ENCODE measurements at regions not wholly inside any gene's neighbourhood (a gene's known extent, or its start where the extent isn't known, plus 50 kb on each side); places are given as distances from the start of the nearest gene placed in this dataset.

GRCh38 chr10:53223851-53224250 is 451.3 kb upstream of the MBL2 start:
- no peak overlapping the region for H3K4me3 ChIP-seq (replicated peaks in 1 of 2; ENCODE audit: low read depth in 2 of 2, low read length in 2 of 2)
- DNase-seq (ENCODE audit: low read depth in 2 of 2), result no peak
- TF ChIP-seq CTCF (IDR thresholded peaks at IDR 0.05; ENCODE audit: low read depth, low read length), result no peak

GRCh38 chr10:53222806-53223205 is 450.2 kb upstream of the MBL2 start:
- no peak for TF ChIP-seq CTCF (IDR thresholded peaks at IDR 0.05; ENCODE audit: low read depth, low read length)
- H3K4me3 ChIP-seq (replicated peaks in 1 of 2; ENCODE audit: low read depth in 2 of 2, low read length in 2 of 2), result no peak overlapping the region
- no peak for DNase-seq (ENCODE audit: low read depth in 2 of 2)

DNA sequence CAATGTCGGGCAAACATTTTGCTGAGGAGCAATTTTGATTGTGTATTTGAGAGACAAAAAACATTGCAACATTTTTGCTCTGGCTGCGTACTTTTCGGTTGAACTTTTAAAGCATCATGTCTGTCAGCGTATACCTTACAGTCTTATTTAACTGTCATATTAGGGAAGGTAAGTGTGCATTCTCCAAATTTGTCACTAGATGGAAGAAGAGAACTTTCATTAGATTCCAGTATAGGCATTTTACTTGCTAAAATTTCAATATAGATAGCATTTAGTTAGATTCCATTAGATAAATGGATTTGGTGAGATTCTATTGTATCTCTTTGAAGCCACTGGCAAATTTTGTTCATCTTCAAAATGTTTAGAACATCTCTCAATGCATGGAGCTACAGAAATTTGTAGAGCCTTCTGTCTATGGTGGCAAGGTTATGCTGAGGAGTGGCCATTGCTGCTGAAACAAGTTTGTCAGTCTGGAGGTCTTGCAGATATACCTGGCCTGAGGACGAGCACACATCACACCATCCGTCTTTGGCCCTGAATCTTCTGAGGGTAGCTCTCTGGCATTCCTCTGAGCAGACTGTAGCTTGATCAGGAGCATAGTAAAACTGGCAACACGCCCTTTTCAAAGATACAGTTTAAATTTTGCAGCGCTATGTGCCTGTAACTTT is 437.5 kb upstream of the MBL2 start:
- H3K4me3 ChIP-seq (replicated peaks in 1 of 2; ENCODE audit: low read depth in 2 of 2, low read length in 2 of 2), result no peak overlapping the region
- DNase-seq (ENCODE audit: low read depth in 2 of 2), result peak; percentile 7 to 16
- no peak for TF ChIP-seq CTCF (IDR thresholded peaks at IDR 0.05; ENCODE audit: low read depth, low read length)

DNA sequence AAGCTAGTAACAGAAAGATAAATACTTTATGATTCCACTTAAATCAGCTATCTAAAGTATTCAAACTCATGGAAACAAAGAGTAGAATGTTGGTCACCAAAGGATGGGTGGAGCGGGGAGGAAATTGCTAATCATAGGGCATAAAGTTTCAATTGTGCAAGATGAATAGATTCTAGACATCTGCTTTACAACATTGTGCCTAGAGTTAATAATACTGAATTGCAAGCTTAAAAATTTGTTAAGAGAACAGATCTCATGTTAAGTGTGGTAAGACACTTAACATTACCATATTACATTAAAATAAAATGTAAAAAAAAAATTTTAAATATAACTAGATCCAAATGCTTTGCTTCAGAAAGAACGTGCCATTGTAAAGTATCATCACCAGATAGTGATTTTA is 411.1 kb upstream of the MBL2 start:
- no peak for DNase-seq (ENCODE audit: low read depth in 2 of 2)
- H3K4me3 ChIP-seq (replicated peaks in 1 of 2; ENCODE audit: low read depth in 2 of 2, low read length in 2 of 2), result no peak overlapping the region
- no peak for TF ChIP-seq CTCF (IDR thresholded peaks at IDR 0.05; ENCODE audit: low read depth, low read length)

DNA sequence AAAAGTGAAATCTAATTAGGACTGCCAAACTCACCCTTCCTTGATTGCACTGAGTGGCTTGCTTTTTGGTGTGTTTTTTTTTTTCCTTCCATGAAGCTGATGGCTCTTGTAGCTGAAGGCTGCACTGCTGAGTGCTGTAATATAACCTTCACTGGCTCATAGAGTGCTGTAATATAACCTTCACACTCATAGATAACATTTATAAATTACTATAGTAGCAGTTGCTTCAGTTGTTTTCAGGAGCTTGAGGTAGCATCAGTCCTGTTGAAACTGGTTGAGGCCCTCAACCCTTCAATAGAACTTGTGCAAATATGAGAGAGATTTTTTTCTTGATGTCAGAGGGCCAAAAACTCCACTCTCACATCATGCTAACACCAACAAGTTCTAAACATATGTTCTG is 404.9 kb upstream of the MBL2 start:
- no peak overlapping the region for H3K4me3 ChIP-seq (replicated peaks in 1 of 2; ENCODE audit: low read depth in 2 of 2, low read length in 2 of 2)
- TF ChIP-seq CTCF (IDR thresholded peaks at IDR 0.05; ENCODE audit: low read depth, low read length), result no peak
- DNase-seq (ENCODE audit: low read depth in 2 of 2), result no peak

DNA sequence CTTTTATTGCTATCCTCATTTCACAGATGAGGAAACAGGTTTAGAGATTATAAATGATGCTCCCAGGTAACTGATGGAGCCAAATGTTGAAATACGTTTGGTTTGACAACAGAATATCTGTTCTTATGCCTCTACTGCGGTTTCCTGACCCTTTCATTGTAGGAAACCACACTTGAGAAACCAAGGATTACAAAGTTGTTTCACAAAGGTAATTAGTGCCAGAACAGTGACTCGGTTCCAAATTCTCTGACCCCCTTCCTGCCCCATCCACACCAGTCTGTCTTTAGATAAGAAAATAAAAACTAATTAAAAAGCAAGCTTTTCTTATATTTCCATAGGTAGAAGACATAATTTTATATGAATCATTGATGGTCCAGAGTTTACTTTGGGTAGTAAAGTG is 393.7 kb upstream of the MBL2 start:
- no peak for TF ChIP-seq CTCF (IDR thresholded peaks at IDR 0.05; ENCODE audit: low read depth, low read length)
- no peak for DNase-seq (ENCODE audit: low read depth in 2 of 2)
- no peak overlapping the region for H3K4me3 ChIP-seq (replicated peaks in 1 of 2; ENCODE audit: low read depth in 2 of 2, low read length in 2 of 2)

GRCh38 chr10:53162856-53163255 is 390.3 kb upstream of the MBL2 start:
- no peak for TF ChIP-seq CTCF (IDR thresholded peaks at IDR 0.05; ENCODE audit: low read depth, low read length)
- no peak overlapping the region for H3K4me3 ChIP-seq (replicated peaks in 1 of 2; ENCODE audit: low read depth in 2 of 2, low read length in 2 of 2)

More at GRCh38 chr10:53162856-53163255, 390.3 kb upstream of the MBL2 start:
- DNase-seq (ENCODE audit: low read depth in 2 of 2), result no peak

All from cardiac fibroblast (primary cell).